Suppressor macrophage (primary cell): ENCODE measurements at regions not wholly inside any gene's neighbourhood (a gene's known extent, or its start where the extent isn't known, plus 50 kb on each side); places are given as distances from the start of the nearest gene placed in this dataset.

ENCODE experiments used
- DNase-seq, 4 experiments: peaks; one replicate each; pipeline ENCODE4 v3.0.0-alpha.2; 2020 to 2022

DNA sequence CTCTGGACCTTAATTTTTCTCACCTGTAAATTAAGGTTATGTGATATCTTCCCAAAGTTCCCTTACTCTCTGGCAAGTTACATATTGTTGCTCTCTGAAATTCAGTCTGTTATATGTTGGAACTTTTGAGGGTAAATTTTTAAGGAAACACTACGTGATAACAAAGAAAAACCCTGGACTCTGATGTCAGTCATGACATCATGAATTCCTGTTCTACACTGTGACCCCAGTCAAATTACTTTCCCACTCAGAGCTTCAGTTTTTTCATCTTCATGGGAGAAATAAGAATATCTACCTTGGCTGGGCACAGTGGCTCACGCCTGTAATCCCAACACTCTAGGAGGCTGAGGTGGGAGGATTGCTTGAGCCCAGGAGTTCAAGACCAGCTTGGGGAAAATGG, 164.6 kb upstream of the RALGAPA2 start:
- DNase-seq: no peak

DNA sequence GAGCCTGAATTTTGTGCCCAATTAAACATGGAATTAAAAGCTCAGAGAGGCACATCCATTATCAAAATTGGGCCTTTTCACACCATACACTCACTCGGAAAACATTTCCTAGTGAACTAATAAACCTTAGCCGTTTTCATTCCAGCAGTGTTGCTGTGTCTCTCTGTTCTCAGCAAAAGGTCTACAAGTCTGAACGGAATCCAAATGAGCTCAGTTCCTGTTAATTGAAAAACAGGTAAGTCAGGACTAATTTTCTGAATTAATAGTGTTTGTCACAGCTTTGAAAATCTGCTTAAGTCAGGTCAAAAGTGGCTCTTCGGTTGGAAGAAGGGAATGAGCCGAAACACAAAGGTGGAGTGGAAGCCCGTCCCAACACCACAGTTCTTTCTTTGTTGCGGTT, 163.3 kb upstream of the RALGAPA2 start:
- DNase-seq: no peak

DNA sequence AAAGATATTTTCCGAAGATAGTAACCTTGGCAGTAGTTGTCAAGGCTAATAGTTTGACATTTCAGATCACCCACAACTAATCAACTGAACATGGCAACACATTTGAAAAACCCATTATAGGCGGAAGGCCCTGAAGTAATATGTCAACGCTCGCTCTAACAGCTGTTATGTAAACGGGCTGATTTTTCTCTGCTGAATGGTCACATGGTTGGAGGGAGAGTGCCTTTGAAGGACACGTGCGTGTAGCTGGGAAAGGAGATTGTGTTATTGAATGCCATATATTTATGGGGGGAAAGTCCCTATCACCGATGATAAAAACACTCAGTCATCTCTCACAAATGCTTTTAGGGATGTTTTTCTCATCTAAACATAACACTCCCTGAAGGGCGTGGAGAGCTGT, 160.0 kb upstream of the RALGAPA2 start:
- DNase-seq: no peak

DNA sequence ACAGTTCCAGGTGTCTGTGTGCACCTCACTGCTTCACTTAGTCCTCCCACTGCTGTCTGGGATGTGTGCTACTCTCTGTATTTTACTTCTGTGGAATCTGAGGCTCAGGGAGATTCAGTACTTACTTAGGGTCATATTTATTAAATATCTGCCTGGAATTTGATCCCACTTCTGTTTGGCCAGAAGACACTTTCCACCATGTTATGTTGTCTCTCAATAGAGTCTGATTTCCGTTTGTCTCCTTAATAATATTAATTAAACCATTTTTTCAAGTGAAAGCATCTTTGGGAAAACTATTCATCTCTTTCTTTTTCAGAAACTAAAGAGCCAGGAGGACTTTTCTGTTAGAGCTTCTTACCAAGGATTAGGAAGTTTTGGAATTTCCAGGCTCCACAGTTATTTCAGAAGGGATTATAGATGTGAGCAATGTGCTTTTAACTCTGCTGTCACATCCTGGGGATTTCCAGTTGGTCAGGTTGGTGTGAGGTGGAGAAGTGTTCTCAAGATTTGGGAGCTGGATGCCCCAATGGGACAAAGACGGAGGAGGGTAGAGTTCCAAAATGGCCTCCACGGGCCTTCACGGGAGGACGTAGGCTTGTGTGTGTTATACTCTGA, 156.8 kb upstream of the RALGAPA2 start:
- DNase-seq: no peak

DNA sequence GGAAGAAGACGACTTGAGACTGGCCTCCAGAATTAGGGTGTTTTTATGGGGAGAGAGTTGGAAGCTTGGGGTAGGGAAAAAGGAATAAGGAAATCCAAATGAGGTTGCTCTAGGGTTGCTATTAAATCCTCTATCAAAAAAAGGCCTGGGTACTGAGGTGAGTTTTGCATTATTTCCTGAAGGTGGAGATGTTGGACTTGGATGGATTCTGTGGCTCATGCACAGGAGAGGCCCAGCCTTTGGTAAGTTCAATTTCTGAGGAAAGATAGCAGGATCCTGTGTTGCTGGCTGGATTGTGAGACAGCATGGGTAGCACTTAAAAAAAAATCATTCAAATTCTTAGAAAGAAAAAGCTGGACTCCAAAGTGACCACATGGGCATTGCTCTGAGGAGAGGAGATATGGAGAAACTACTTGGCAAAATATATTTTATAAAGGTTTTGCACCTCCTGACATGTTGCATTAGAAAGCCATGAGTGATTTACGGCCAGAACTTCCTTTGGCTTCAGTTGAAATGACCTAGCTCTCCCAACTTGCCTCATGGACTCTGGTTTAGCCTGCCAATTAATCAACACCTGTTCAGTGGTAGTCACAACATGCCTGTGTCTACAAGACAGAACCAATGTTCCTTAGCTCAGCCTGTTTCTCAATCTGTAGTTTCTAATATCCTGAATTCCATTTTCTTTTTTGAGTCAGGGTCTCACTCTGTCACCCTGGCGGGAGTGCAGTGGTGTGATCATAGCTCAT, 152.1 kb upstream of the RALGAPA2 start:
- DNase-seq: no peak

DNA sequence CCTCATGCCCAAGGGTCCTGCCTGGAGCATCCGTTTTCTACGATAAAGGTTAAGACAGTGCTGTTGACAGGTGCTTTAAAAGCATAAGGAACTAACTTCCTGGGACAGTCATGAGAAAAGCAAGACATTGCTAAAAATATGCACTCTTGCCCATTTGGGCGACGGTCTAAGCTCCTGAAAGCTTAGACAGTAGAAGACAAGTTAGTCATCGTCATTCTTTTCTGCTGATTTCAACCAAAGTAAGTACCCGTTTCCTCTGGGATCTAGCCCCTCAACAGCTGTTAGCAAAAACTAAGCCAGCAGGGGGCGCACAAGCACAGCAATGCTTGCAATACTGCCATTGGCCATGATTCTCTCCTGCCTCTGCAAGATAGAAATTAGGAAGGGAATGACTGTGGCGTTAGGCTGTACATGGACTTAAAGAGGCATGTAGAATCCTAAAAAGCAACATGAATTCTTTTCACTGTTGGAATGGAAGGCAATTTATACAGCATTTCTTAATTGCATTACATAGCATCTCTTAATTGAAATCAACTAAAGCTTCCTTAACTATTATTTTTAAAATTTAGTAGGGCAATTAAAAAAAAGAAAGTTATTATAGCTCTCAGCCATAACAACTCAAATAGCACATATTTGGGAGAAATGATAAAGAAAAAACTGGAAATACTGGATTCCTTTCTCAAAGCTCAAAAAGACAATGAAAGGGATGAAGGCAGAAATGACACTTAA, 147.8 kb upstream of the RALGAPA2 start:
- DNase-seq: peak; percentile 94 to 98 (median 96)

DNA sequence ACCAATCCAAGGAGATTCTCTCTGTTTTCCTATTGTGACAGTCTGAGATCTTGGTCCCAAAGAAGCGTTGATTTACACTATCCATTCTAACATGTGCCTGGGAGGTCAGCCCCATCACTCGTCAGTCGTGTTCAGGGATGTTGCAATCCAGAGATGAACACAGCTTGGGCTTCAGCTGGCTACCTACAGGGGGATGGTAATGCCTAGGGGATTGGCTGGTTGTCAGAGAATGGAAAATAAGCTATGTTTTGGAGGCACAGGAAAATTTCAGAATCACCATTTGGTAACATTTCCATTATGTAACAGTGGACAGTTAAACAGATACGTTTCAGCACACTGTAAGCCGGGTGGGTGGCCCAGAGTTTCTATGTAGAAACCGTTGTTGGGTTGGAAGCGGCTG, 147.1 kb upstream of the RALGAPA2 start:
- no peak for DNase-seq

DNA sequence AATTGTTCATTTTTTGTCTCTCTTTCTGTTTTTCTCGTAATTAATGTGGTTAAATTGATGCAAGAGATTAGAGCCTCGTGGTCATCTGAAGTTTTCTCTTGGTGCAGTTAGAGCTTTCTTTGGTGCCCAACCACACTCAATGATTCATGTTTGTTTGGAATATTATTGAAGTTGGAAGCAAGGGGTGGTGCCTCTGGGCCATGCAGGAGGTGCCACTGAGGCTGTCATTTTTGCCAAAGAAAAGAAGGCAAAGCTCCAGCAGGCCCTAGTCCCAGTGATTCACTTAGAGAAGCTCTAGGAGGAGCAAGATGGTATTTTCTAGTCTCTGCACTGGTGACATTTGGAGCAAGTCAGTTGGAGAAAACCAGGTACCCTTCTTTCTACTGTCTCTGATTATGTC, 144.5 kb upstream of the RALGAPA2 start:
- DNase-seq: no peak

DNA sequence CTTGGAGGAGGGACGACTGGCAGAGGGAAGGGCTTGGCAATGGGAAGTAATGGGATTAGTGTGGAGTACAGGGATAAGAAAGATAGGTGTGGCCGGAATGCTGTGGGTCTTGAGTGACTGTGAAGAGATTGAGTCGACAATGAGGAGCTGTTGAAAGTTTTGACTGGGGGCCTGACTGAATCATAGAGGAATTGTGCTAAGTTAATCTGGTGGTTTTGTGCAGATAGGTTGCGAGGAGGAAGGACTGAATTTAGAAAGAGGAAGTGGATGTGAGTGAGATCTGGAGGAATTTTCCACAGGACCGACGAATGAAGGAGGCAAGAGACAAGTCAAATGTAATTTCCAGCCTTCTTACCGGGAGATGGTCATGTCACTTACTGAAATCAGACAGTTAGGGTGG, 143.9 kb upstream of the RALGAPA2 start:
- peak in 3 of 4 experiments; percentile 14 to 58 (median 54) for DNase-seq

DNA sequence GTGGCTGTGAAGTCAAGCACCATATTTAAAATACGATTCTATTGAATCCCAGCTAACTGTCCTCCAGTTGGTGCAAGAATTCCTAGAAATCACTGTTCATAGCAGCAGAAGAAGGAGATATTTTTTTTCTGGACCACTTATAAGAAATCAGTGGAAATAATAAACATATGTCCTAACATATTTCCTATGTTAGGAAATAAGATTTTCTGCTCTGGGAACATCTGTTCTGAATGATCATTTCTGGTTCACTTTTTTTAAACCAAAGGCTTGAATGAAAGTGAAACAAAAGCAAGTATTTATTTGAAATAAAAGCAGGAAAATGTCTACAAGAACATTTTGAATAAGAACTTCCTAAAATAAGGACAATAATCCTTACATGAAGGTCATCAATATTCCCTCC, 138.9 kb upstream of the RALGAPA2 start:
- no peak for DNase-seq

DNA sequence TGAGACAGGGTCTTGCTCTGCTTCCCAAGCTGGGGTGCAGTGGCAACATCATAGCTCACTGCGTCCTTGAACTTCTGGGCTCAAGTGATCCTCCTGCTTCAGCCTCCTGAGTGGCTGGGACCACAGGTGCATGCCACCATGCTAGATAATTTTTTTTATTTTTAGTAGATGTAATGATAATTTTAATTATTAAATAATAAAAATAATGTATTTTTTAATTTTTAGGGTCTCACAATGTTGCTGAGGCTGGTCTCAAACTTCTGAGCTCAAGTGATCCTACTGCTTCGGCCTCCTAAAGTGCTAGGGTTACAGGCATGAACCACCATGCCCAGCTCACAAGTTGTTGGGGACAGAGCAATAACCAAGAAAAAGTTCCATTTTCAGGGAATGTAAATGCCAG, 138.0 kb upstream of the RALGAPA2 start:
- no peak for DNase-seq

DNA sequence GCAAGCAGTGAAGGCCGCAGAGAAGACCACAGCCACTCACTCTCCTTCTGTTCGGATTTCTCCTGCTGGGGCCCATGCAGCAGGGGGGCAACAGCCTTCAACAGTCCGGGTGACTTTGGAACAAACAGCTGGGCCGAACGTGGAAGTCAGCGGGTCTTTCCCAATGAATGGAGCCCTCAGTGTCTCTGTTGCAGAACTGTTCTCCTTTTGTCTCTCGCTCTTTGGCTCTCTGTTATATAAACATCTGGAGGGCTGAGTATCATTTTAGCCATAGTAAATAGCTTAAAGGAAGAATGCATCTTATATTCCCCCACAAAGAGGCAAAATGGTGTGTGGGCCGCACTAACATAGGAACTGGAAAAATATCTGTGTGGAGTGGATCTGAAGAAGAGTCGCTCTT, 136.7 kb upstream of the RALGAPA2 start:
- DNase-seq: no peak

DNA sequence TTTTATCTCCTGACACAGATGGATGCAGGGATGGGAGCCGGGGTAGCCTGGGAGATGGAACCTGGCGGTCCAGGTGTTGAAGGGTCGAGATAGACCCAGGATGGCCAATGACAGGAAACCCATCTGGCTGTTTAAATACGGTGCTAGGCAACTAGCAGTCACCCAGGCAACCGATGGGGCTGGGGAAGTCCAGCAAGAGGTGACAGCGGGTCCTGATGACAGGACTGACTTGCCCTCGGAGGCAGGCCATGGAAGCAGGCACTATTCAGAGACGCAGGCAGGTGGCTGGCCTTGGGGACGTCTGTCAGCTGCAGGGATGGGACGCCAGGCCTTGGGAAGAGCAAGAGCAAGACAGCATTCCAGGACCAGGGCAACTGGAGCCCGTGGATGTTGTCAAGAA, 135.4 kb upstream of the RALGAPA2 start:
- no peak for DNase-seq

DNA sequence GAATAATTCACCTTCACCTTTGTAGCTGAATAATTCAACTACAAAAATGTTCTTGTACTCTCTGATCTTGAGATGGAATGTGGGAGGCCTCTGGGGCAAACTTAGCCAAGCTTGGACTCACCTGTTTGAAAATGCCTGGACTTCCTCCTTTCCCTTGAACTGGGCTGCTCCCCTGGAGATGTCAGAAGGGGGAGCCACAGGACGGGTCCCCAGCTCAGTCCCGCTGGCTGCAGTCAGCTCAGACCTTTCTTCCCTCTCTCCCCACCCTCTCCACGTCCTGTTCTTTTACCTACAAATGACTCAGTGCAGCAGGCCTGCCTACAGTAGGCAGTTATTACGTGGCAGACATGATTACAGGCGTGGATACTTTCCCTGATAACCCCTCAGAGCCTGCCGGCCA, 131.5 kb upstream of the RALGAPA2 start:
- no peak for DNase-seq

DNA sequence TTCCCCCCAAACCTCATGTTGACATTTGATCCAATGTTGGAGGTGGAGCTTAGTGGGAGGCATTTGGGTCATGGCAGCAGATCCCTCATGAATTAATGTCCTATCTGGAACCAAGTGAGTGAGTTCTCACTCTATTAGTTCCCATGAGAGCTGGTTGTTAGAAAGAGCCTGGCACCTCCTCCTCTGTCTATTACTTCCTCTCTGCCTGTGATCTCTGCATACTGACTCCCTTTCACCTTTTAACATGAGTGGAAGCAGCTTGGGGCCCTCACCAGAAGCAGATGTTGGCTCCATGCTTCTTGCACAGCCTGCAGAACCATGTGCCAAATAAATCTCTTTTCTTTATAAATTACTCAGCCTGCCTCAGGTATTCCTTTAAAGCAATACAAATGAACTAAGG, 127.3 kb upstream of the RALGAPA2 start:
- DNase-seq: peak in 3 of 4 experiments; percentile 15 to 28 (median 18)

DNA sequence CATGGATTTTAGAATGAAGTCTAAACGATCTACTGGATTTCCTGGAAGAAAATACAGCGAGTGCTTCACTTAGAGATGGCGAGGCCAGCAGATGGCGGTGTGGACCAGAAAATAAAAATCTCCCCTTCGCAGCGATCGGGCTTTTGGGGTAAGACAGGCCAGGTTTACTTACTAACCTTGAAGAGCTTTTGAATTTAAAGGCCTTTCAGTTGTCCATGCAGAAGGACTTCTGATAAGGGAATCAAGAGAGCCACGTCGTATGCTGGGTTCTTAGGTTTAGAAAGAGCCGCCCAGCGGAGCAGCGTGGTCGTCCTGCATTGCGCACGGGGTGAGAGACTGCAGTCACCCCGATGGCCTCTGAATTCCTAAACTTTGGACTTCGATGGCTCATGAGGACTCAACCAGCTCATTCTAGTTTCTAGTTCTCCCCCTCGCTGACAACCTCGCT, 125.2 kb upstream of the RALGAPA2 start:
- DNase-seq: peak; percentile 60 to 81 (median 70)

DNA sequence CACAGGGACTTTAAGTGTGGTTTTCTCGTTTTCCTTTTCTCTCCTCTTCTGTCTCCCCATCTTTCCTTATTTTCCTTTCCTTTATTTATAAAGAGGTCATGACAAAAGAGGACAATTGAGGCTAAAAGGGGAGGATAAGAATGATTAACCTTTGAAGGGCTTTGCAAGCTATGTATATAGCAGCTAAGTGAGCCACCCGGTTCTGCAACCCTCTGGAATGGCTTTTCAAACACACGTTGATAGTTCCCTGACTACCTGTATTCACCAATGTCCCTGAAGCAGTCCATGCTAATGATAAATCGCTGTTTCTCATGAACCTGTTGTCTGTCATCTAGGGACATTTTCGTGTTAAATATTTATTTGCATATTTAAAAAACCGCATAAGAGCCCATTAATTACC, 124.4 kb upstream of the RALGAPA2 start:
- no peak for DNase-seq

DNA sequence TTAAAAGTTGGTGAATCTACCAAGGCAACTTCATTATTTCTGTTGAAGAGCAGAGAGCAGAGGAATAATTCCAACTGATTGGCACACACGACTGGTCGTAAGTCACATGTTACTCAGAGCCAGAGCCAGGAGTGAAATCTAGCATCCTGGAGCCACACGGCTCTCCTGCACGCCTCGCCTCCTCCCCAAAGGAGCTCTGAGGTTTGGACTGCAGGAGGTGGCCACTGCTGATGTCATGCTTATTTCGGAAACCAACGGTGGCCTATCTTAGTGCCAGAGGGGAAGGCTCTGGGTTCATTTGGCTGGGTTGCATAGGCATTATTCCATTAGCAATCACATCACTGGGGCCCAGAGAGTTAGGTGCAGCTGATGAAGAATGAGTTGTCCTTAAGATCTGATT, 123.5 kb upstream of the RALGAPA2 start:
- no peak for DNase-seq

DNA sequence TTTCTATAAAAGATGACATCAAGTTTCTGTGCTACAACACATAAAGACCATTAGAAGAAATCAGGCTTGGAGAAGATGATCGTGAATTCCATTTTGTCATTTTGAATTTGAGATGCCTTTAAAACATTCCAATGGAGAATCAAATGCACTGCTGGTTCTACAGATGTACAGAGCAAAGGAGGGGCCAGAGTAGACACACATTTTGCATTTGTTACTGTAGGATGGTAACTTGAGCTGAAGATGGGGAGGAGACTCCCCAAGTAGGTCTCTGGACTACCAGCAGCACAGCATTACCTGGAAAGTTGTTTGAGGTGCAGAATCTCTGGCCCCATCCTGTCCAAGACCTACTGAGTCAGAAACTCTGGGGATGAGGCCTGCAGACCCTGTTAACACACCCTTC, 121.6 kb upstream of the RALGAPA2 start:
- no peak for DNase-seq

DNA sequence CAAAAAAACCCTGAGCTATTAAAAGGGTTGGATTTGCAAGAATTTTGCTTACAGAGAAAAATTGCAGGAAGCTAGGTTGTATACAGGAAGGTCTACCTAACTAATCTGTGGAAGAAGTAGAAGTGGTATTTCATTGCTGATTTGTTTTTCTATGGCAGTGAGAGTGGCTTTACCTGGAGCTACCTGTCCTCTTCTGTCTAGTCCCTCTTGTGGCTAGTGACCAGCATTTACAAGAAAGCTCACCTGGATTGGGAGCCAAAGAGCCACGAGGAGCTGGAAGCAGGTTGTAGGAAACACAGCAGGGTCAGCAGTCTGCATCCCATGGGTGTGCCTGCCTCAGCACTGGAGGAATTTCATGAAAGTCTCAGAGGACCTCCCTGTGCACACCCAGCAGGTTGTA, 120.3 kb upstream of the RALGAPA2 start:
- DNase-seq: no peak

DNA sequence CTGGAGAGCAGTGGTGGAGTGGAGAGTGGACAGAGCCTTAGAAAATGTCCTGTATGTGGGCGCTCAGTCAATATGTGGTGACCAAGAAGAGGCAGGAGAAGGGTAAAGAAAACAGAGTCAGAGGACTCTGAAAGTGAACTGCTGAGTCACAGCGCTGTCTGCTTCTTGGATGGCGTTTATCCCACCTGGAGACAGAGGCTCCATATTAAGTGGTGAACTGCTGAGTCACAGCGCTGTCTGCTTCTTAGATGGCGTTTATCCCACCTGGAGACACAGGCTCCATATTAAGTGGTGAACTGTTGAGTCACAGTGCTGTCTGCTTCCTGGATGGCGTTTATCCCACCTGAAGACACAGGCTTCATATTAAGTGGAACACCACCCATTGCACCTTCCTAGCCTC, 119.3 kb upstream of the RALGAPA2 start:
- no peak for DNase-seq

DNA sequence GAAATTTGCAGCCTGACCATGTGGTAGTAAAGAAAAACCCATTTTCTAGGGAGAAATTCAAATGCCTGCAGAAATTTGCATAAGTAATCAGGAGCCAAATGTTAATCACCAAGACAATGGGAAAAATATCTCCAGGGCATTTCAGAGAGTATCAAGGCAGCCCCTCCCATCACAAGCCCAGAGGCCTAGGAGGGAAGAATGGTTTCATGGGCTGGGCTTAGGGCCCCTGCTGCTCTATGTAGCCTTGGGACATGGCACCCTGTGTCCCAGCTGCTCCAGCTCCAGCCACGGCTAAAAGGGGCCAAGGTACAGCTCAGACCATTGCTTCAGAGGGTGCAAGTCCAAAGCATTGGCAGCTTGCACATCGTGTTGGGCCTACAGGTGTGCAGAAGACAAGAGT, 117.2 kb upstream of the RALGAPA2 start:
- DNase-seq: no peak

DNA sequence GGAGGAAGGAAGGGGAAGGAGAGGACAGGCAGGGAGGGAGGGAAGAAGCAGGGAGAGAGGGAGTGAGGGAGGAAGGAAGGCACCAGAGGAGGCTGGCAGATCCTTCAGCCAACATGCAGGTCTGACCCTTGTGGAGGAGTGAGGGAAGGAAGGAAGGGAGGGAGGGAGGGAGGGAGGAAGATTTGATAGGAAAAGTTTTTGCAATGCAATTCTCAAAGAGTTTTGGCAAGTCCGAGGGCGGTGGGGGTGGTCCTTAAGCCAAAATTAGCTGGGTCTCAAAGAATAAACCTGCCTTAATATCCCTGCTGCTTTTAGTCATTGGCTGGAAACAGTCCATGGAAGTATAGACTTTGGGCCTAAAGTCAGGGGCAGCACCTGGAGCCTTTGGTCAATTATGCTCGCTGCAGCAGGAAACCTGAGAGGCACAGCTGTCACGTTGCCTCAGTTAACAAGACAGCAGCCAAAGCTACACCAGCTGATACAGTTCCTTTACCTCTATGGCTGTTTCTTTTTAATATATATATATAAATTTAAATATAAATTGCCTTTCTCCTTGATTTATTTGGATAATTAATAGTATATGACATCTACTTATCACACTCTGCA, 115.7 kb upstream of the RALGAPA2 start:
- no peak for DNase-seq
